GM23338 (cell line): ENCODE measurements at regions not wholly inside any gene's neighbourhood (a gene's known extent, or its start where the extent isn't known, plus 50 kb on each side); places are given as distances from the start of the nearest gene placed in this dataset.

Experiments
- ATAC-seq: fragments of 200-7000 bp; cut with Tn5 transposase; 3 replicates; pipeline ENCODE4 v1.9.1; 2020
- DNase-seq: peaks from one replicate; pipeline ENCODE4 v3.0.0-alpha.2; 2015; ENCODE audit warnings: low spot score
- H2AFZ ChIP-seq: fragments of 200-600 bp; sonication (generic); 2 replicates; pipeline ENCODE4 v1.8.0; 2016; ENCODE audit warnings: antibody characterized with exemption, mild to moderate bottlenecking, moderate library complexity
- H3F3A ChIP-seq: fragments of 200-600 bp; sonication (generic); replicated peaks from 2 replicates; pipeline ENCODE4 v1.8.0; 2017; ENCODE audit warnings: antibody characterized with exemption, mixed run types, low read depth
- H3K27ac ChIP-seq: fragments of 200-600 bp; sonication (generic); 2 replicates; pipeline ENCODE4 v1.6.1; 2016; ENCODE audit warnings: low read depth
- H3K27me3 ChIP-seq: fragments of 200-600 bp; sonication (generic); 2 replicates; pipeline ENCODE4 v1.8.0; 2016; ENCODE audit warnings: mild to moderate bottlenecking, mixed run types, moderate library complexity; ENCODE audit not compliant: insufficient read depth
- H3K36me3 ChIP-seq: fragments of 200-600 bp; sonication (generic); 2 replicates; pipeline ENCODE4 v1.8.0; 2016; ENCODE audit warnings: mild to moderate bottlenecking; ENCODE audit not compliant: insufficient read depth
- H3K4me1 ChIP-seq: fragments of 200-600 bp; sonication (generic); 2 replicates; pipeline ENCODE4 v1.8.0; 2016; ENCODE audit warnings: mild to moderate bottlenecking, moderate library complexity; ENCODE audit not compliant: insufficient read depth
- H3K4me2 ChIP-seq: fragments of 200-600 bp; sonication (generic); 2 replicates; pipeline ENCODE4 v1.7.1; 2017; ENCODE audit warnings: mixed run types
- H3K4me3 ChIP-seq: fragments of 200-600 bp; sonication (generic); 2 replicates; pipeline ENCODE4 v1.6.1; 2016; ENCODE audit warnings: mixed run types
- H3K79me2 ChIP-seq: fragments of 200-600 bp; sonication (generic); replicated peaks from 2 replicates; pipeline ENCODE4 v1.8.0; 2017; ENCODE audit warnings: mild to moderate bottlenecking; ENCODE audit not compliant: insufficient read depth
- H3K9me2 ChIP-seq: fragments of 200-600 bp; sonication (generic); 2 replicates; pipeline ENCODE4 v1.8.0; 2017; ENCODE audit not compliant: insufficient read depth
- H4K20me1 ChIP-seq: fragments of 200-600 bp; sonication (generic); replicated peaks from 2 replicates; pipeline ENCODE4 v1.8.0; 2017; ENCODE audit warnings: mild to moderate bottlenecking; ENCODE audit not compliant: insufficient read depth
- H3K27ac Mint-ChIP-seq: 2 replicates; pipeline ENCODE4 v1.8.0; 2020; ENCODE audit warnings: inconsistent platforms, mild to moderate bottlenecking, moderate library complexity, mixed read lengths
- H3K27me3 Mint-ChIP-seq: 3 replicates; pipeline ENCODE4 v1.8.0; 2022; ENCODE audit warnings: low read depth, mild to moderate bottlenecking, moderate library complexity, mixed read lengths, inconsistent platforms; ENCODE audit not compliant: insufficient read depth, poor library complexity
- H3K36me3 Mint-ChIP-seq: 3 replicates; pipeline ENCODE4 v1.8.0; 2021; ENCODE audit warnings: low read depth, mild to moderate bottlenecking, inconsistent platforms, moderate library complexity, mixed read lengths
- H3K4me1 Mint-ChIP-seq: 3 replicates; pipeline ENCODE4 v1.8.0; 2020; ENCODE audit warnings: mild to moderate bottlenecking, inconsistent platforms, mixed read lengths
- H3K4me3 Mint-ChIP-seq: 3 replicates; pipeline ENCODE4 v1.8.0; 2021; ENCODE audit warnings: moderate library complexity, mild to moderate bottlenecking, inconsistent platforms, mixed read lengths
- H3K9me3 Mint-ChIP-seq: 3 replicates; pipeline ENCODE4 v1.8.0; 2020; ENCODE audit warnings: moderate library complexity, mild to moderate bottlenecking, inconsistent platforms, mixed read lengths
- ETS1 ChIP-seq: IDR thresholded peaks from 2 replicates; pipeline ENCODE4 v1.6.1; 2016; ENCODE audit warnings: antibody characterized with exemption
- EZH2phosphoT487 ChIP-seq: fragments of 200-600 bp; sonication (generic); IDR thresholded peaks from one replicate; pipeline ENCODE4 v1.8.1; 2018; ENCODE audit warnings: antibody characterized with exemption; ENCODE audit not compliant: unreplicated experiment
- JUNB ChIP-seq: IDR thresholded peaks from one replicate; pipeline ENCODE4 v1.6.1; 2016; ENCODE audit warnings: antibody characterized with exemption; ENCODE audit not compliant: unreplicated experiment
- NANOG ChIP-seq: IDR thresholded peaks from 2 replicates; pipeline ENCODE4 v1.6.1; 2016; ENCODE audit warnings: antibody characterized with exemption, borderline replicate concordance
- POLR2AphosphoS5 ChIP-seq: IDR thresholded peaks from 2 replicates; pipeline ENCODE4 v1.6.1; 2016; ENCODE audit warnings: antibody characterized with exemption, low read depth
- REST ChIP-seq: IDR thresholded peaks from one replicate; pipeline ENCODE4 v1.6.1; 2018; ENCODE audit warnings: antibody characterized with exemption; ENCODE audit not compliant: unreplicated experiment
- STAT1 ChIP-seq: IDR thresholded peaks from one replicate; pipeline ENCODE4 v1.6.1; 2016; ENCODE audit warnings: antibody characterized with exemption; ENCODE audit not compliant: unreplicated experiment
- ZNF114 ChIP-seq: fragments of 250-450 bp; sonication (Bioruptor Pico); IDR thresholded peaks from 2 replicates; pipeline ENCODE4 v1.5.0; 2020; ENCODE audit warnings: mild to moderate bottlenecking, moderate library complexity
- ZNF331 ChIP-seq: fragments of 250-450 bp; sonication (Bioruptor Pico); IDR thresholded peaks from 2 replicates; pipeline ENCODE4 v1.5.0; 2020; ENCODE audit warnings: low read depth, mild to moderate bottlenecking, moderate library complexity
- ZNF462 ChIP-seq: fragments of 250-450 bp; sonication (Bioruptor Pico); IDR thresholded peaks from 2 replicates; pipeline ENCODE4 v1.5.0; 2020; ENCODE audit warnings: mild to moderate bottlenecking, moderate library complexity

- no peak for TF ChIP-seq POLR2AphosphoS5
- no peak for TF ChIP-seq ZNF114 (CRISPR knock-in tag)
- no peak for TF ChIP-seq REST
- no peak for TF ChIP-seq NANOG
Measured at GRCh38 chr9:82108474-82108873, 119.9 kb downstream of the SPATA31D1 start (continued).

GRCh38 chr9:82108941-82109340 is 120.4 kb downstream of the SPATA31D1 start:
- Histone ChIP-seq H3F3A (no peaks in the 10 kb centered on the region), H3K27ac (no peak overlapping the region), H3K79me2 (no peaks in the 10 kb centered on the region), H3K4me3 (no peak overlapping the region), H2AFZ (no peak overlapping the region), H3K36me3 (no peaks in the 10 kb centered on the region), H3K4me1 (peaks cover 9% of the 10 kb centered on the region; the same call in 1 of the 2 replicates), H4K20me1 (no peaks in the 10 kb centered on the region), H3K9me2 (peaks cover 7% of the 10 kb centered on the region; the same call in 1 of the 2 replicates), H3K27me3 (no peaks in the 10 kb centered on the region), H3K4me2 (no peak overlapping the region)
- H3K36me3 Mint-ChIP-seq, result no peaks in the 10 kb centered on the region
- TF ChIP-seq STAT1, result no peak
- no peak for TF ChIP-seq ZNF462
- no peak for TF ChIP-seq EZH2phosphoT487
- TF ChIP-seq REST, result no peak
- no peak for TF ChIP-seq NANOG
- TF ChIP-seq JUNB, result no peak
- no peak for TF ChIP-seq ETS1
- no peak for TF ChIP-seq POLR2AphosphoS5
- TF ChIP-seq ZNF331, result no peak
- no peaks in the 10 kb centered on the region for H3K27me3 Mint-ChIP-seq
- H3K9me3 Mint-ChIP-seq, result peaks cover 2% of the 10 kb centered on the region; the same call in 1 of the 3 replicates
- DNase-seq (no peak), ATAC-seq (no peak)
- peaks cover 2% of the 10 kb centered on the region; the same call in 2 of the 3 replicates for H3K4me1 Mint-ChIP-seq
- H3K27ac Mint-ChIP-seq, result no peak overlapping the region
- no peak overlapping the region for H3K4me3 Mint-ChIP-seq
